GM12878 (cell line): ENCODE measurements at regions not wholly inside any gene's neighbourhood (a gene's known extent, or its start where the extent isn't known, plus 50 kb on each side); places are given as distances from the start of the nearest gene placed in this dataset.

ENCODE experiments used
- ATAC-seq: fragments of 200-7000 bp; cut with Tn5 transposase; 3 replicates; pipeline ENCODE4 v1.9.1; 2020; ENCODE audit warnings: mild to moderate bottlenecking, moderate library complexity
- BruUV-seq: library from RNA; stranded (reverse); fragments of 400-500 nt; replicated peaks from 2 replicates; lab custom pipeline; 2021; lab: Mats Ljungman, UMichigan
- CTCF ChIA-PET: fragments of 300-600 bp; sonication (Branson Sonifier 250); formaldehyde crosslinking; extraction: SDS; loops from one replicate; lab custom pipeline; 2021; ENCODE audit warnings: inconsistent platforms; lab: Yijun Ruan, JAX
- POLR2A ChIA-PET: fragments of 350-600 bp; formaldehyde crosslinking; extraction: SDS; loops from one replicate; lab custom pipeline; 2021; ENCODE audit warnings: inconsistent platforms; lab: Charles Lee
- RAD21 ChIA-PET: fragments of 300-600 bp; sonication (Branson Sonifier 250); formaldehyde crosslinking; loops from one replicate; lab custom pipeline; 2023; ENCODE audit warnings: antibody characterized with exemption; ENCODE audit not compliant: unreplicated experiment; lab: Charles Lee
- SMC1A ChIA-PET: fragments of 300-600 bp; sonication (Branson Sonifier 250); formaldehyde crosslinking; loops from one replicate; lab custom pipeline; 2023; ENCODE audit not compliant: unreplicated experiment, uncharacterized antibody; lab: Charles Lee
- DNase-seq: peaks from one replicate; pipeline ENCODE4 v3.0.0-alpha.2; 2011; ENCODE audit warnings: low read depth, low spot score
- FAIRE-seq: peaks from 3 replicates; lab custom pipeline; 2011; peaks lifted over from hg19 to GRCh38; lab: Jason Lieb, UNC
- H2AFZ ChIP-seq: 2 replicates; pipeline ENCODE4 v1.6.0; 2011; ENCODE audit warnings: low read depth, low read length, control low read depth; ENCODE audit not compliant: control insufficient read depth
- H3K27ac ChIP-seq: 2 replicates; pipeline ENCODE4 v1.5.1; 2011; ENCODE audit warnings: control low read depth; ENCODE audit not compliant: control insufficient read depth, insufficient read depth
- H3K27me3 ChIP-seq, 2 experiments: replicated peaks in 1 of 2; 2 replicates each; pipeline versions ENCODE4 v1.6.0 to v1.6.1; 2011; ENCODE audit warnings: low read length in 1 of 2; ENCODE audit not compliant: control insufficient read depth in 2 of 2, insufficient read depth in 2 of 2
- H3K36me3 ChIP-seq, 2 experiments: 2 replicates each; pipeline ENCODE4 v1.5.1; 2011; ENCODE audit warnings: low read length in 1 of 2; ENCODE audit not compliant: control insufficient read depth in 2 of 2, insufficient read depth in 2 of 2
- H3K4me1 ChIP-seq: 2 replicates; pipeline ENCODE4 v1.6.1; 2011; ENCODE audit warnings: mild to moderate bottlenecking, low read length, moderate library complexity, mixed read lengths; ENCODE audit not compliant: control insufficient read depth, insufficient read depth
- H3K4me2 ChIP-seq: 2 replicates; pipeline ENCODE4 v1.6.0; 2011; ENCODE audit warnings: control low read depth; ENCODE audit not compliant: control insufficient read depth, insufficient read depth
- H3K4me3 ChIP-seq: fragments of 200-600 bp; sonication (generic); 2 replicates; pipeline ENCODE4 v1.5.1; 2016
- H3K79me2 ChIP-seq: 2 replicates; pipeline ENCODE4 v1.6.0; 2011; ENCODE audit warnings: low read length; ENCODE audit not compliant: control insufficient read depth, insufficient read depth
- H3K9ac ChIP-seq: 2 replicates; pipeline ENCODE4 v1.8.0; 2011; ENCODE audit warnings: low read length, control low read depth, mixed read lengths; ENCODE audit not compliant: control insufficient read depth, insufficient read depth
- H3K9me3 ChIP-seq: replicated peaks from 3 replicates; pipeline ENCODE4 v1.5.1; 2011; ENCODE audit warnings: mild to moderate bottlenecking, low read length; ENCODE audit not compliant: control insufficient read depth, insufficient read depth
- H4K20me1 ChIP-seq: 2 replicates; pipeline ENCODE4 v1.6.0; 2011; ENCODE audit not compliant: control insufficient read depth, insufficient read depth
- BHLHE40 ChIP-seq, 2 experiments: fragments of 450-650 bp in 1 of 2; IDR thresholded peaks; 2 replicates each; pipeline ENCODE4 v1.6.1; 2011 to 2017; ENCODE audit warnings: low read depth in 2 of 2, borderline replicate concordance in 1 of 2, improper control_type of control experiment in 1 of 2, low read length in 1 of 2, mild to moderate bottlenecking in 1 of 2
- CBX5 ChIP-seq: sonication (generic); IDR thresholded peaks from 2 replicates; pipeline ENCODE4 v1.6.1; 2016; ENCODE audit warnings: low read depth, moderate library complexity, mild to moderate bottlenecking, inconsistent platforms
- FOS ChIP-seq: IDR thresholded peaks from 3 replicates; pipeline ENCODE4 v1.6.1; 2011; ENCODE audit warnings: borderline replicate concordance; ENCODE audit not compliant: insufficient read length; ENCODE audit errors: extremely low read depth
- FOXM1 ChIP-seq: IDR thresholded peaks from 2 replicates; pipeline ENCODE4 v1.6.1; 2012; ENCODE audit warnings: low read depth, mild to moderate bottlenecking, inconsistent platforms, low read length, moderate library complexity
- HDAC2 ChIP-seq: fragments of 200-600 bp; sonication (generic); IDR thresholded peaks from 2 replicates; pipeline ENCODE4 v1.6.1; 2017
- IKZF1 ChIP-seq: fragments of 450-650 bp; conservative IDR thresholded peaks from 2 replicates; pipeline ENCODE4 v1.6.1; 2017; ENCODE audit warnings: antibody characterized with exemption, mild to moderate bottlenecking
- KAT2A ChIP-seq: conservative IDR thresholded peaks from 2 replicates; pipeline ENCODE4 v1.6.1; 2011; ENCODE audit warnings: low read depth, low read length; ENCODE audit not compliant: control insufficient read depth
- MEF2A ChIP-seq: IDR thresholded peaks from 2 replicates; pipeline ENCODE4 v1.6.1; 2011; ENCODE audit warnings: low read depth, mild to moderate bottlenecking, low read length, moderate library complexity; ENCODE audit not compliant: insufficient read depth
- MTA2 ChIP-seq: fragments of 450-650 bp; IDR thresholded peaks from 2 replicates; pipeline ENCODE4 v1.6.1; 2016; ENCODE audit warnings: low read depth, mild to moderate bottlenecking, moderate library complexity
- MTA3 ChIP-seq: IDR thresholded peaks from 2 replicates; pipeline ENCODE4 v1.6.1; 2012; ENCODE audit warnings: low read length, inconsistent platforms, borderline replicate concordance
- NR2F1 ChIP-seq: fragments of 450-650 bp; conservative IDR thresholded peaks from 2 replicates; pipeline ENCODE4 v1.6.1; 2017; ENCODE audit warnings: mild to moderate bottlenecking
- RAD21 ChIP-seq: IDR thresholded peaks from 2 replicates; pipeline ENCODE4 v1.6.1; 2011; ENCODE audit warnings: mild to moderate bottlenecking, low read depth, low read length, moderate library complexity; ENCODE audit not compliant: insufficient read depth
- RB1 ChIP-seq: fragments of 450-650 bp; formaldehyde crosslinking; IDR thresholded peaks from 2 replicates; pipeline ENCODE4 v1.6.1; 2017; ENCODE audit warnings: mild to moderate bottlenecking, borderline replicate concordance
- TCF7 ChIP-seq: IDR thresholded peaks from 2 replicates; pipeline ENCODE4 v1.6.1; 2014; ENCODE audit warnings: antibody characterized with exemption, borderline replicate concordance
- WGBS: methylation state at CpG from one replicate; pipeline ENCODE4 v1.1.6; 2016; ENCODE audit warnings: low lambda C conversion rate; ENCODE audit not compliant: insufficient replicate concordance, insufficient coverage; ENCODE audit errors: missing lambda C conversion rate; 5-methylcytosine and 5-hydroxymethylcytosine counted together
- in situ Hi-C: fragments of 300-500 bp; cut with MboI; formaldehyde crosslinking; loops from 9 replicates; pipeline ENCODE4 v1.14.3; 2018; ENCODE audit warnings: mixed read lengths
- intact Hi-C: fragments of 100-400 bp; cut with micrococcal nuclease; formaldehyde crosslinking; loops from one replicate; pipeline ENCODE4 v1.14.2; 2022; ENCODE audit not compliant: unreplicated experiment
- TF ChIP-seq, protein P1 (sequence below): fragments of 450-650 bp; IDR thresholded peaks from 2 replicates; pipeline ENCODE4 v1.6.1; 2014; ENCODE audit warnings: mild to moderate bottlenecking

DNA sequence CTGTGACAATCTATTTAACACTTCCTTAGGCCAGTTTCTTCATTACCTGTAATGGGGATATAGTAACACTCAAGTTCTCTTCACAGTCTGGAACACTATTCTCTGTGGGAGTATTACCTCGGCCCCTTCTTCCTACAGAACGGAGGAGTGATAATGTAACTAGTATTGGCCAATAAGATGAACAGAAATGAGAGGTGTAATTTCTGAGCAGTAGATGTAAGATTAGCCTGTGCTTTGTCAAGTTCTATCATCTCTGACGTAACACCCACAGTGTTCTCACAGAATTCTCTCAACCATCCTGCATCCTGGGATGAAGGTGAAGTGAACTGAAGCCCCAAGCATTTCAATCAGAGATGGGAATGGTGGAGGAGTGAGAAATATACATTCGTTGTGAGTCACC lies 65.2 kb upstream of the TOP3B start:
- H3K9ac ChIP-seq, result no peak overlapping the region
- FAIRE-seq (no peak), ATAC-seq (no peak), DNase-seq (no peak)
- H3K9me3 ChIP-seq, result no peaks in the 10 kb centered on the region
- 60% methylated on average over 4 of the region's 4 CpGs for WGBS
- no TSS peak for BruUV-seq
- CTCF ChIA-PET, result interaction anchor here (0.6 to 2.2 kb wide), 4 partner anchors 11 to 104 kb away, joined by 3 to 10 read pairs (median 4); no protein-coding TSS in a partner anchor
- H4K20me1 ChIP-seq, result no peaks in the 10 kb centered on the region
- in situ Hi-C loops, result no loop called here
- H3K4me2 ChIP-seq, result no peak overlapping the region
- H3K27me3 ChIP-seq, result no peaks in the 10 kb centered on the region
- TF ChIP-seq RB1 (no peak), IKZF1 (no peak), TCF7 (no peak), CBX5 (no peak), FOS (no peak), NR2F1 (no peak), MTA2 (no peak), MTA3 (no peak), FOXM1 (no peak), HDAC2 (no peak), KAT2A (no peak), RAD21 (no peak), MEF2A (no peak), BHLHE40 (IDR thresholded peaks at IDR 0.05; ENCODE audit: borderline replicate concordance in 1 of 2, low read depth in 2 of 2, low read length in 1 of 2) (no peak)
- TF ChIP-seq, protein P1, sequence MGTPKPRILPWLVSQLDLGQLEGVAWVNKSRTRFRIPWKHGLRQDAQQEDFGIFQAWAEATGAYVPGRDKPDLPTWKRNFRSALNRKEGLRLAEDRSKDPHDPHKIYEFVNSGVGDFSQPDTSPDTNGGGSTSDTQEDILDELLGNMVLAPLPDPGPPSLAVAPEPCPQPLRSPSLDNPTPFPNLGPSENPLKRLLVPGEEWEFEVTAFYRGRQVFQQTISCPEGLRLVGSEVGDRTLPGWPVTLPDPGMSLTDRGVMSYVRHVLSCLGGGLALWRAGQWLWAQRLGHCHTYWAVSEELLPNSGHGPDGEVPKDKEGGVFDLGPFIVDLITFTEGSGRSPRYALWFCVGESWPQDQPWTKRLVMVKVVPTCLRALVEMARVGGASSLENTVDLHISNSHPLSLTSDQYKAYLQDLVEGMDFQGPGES, result no peak
- RAD21 ChIA-PET, result interaction anchor here (1.2 to 8.6 kb wide), 5 partner anchors 11 to 149 kb away, joined by 4 to 229 read pairs (median 5); no protein-coding TSS in a partner anchor
- H3K4me3 ChIP-seq, result no peak overlapping the region
- H3K27ac ChIP-seq, result no peak overlapping the region
- SMC1A ChIA-PET, result interaction anchor here (2.8 kb wide), 1 partner anchor 12 kb away, joined by 22 read pairs; no protein-coding TSS in a partner anchor
- no peak overlapping the region; the same call in 1 of the 2 replicates for H2AFZ ChIP-seq
- H3K36me3 ChIP-seq, result no peaks in the 10 kb centered on the region
- POLR2A ChIA-PET, result interaction anchor here (7.3 kb wide), 1 partner anchor 15 kb away, joined by 141 read pairs; no protein-coding TSS in a partner anchor
- H3K79me2 ChIP-seq, result no peaks in the 10 kb centered on the region; the same call in 1 of the 2 replicates
- peaks cover 15% of the 10 kb centered on the region for H3K4me1 ChIP-seq
- intact Hi-C loops, result no loop called here
